NCI-H2107 treated with DMSO at 0.1 percent for 48 hours (cell line): ENCODE measurements at regions not wholly inside any gene's neighbourhood (a gene's known extent, or its start where the extent isn't known, plus 50 kb on each side); places are given as distances from the start of the nearest gene placed in this dataset.
"Not testable (repeated sequence)": the region's sequence is repeated elsewhere in the genome, so short reads cannot be mapped to it uniquely, and the experiment has no call there.

Experiments used
- DNase-seq: peaks from one replicate; lab custom pipeline; 2025; ENCODE audit not compliant: unreplicated experiment; lab: John Stamatoyannopoulos, UW

DNA sequence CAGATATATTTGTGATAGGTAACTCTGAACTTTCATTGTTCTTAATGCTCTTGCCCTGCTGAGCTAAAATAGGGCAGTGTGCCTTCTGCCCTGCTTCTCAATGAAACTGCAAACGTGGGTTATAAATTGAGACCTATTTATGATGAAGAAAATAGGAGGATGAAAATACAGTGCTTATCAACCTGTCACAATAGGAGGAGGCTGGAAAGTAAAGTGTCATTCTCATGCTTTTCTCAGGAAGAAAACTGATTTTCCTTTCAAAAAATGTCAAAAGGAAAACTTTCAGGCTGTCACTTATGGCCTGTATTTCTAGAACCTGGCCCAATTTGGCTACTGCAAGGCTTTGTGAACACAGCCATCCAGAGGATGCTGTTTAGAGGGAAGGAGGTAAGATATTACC is 130.3 kb upstream of the TUSC1 start:
- no peak for DNase-seq

DNA sequence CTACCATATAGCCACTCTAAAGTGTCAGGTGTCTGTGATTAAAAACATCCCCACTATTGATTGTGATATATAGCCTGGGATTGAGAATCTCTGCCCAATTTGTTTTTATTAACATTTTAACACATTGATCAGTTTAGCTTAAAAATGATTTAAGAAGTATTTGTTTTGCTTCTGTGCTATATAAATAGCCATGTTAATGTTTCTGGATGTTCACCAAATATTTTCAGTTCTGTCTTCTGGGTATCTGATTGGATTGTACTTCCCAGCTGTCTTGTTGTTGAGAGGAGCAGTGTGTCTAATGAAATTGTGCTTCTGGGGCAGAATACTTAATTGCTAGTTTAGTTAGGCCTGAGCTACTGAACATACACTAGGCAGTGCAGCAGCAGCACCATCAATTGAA is 126.6 kb upstream of the TUSC1 start:
- no peak for DNase-seq

DNA sequence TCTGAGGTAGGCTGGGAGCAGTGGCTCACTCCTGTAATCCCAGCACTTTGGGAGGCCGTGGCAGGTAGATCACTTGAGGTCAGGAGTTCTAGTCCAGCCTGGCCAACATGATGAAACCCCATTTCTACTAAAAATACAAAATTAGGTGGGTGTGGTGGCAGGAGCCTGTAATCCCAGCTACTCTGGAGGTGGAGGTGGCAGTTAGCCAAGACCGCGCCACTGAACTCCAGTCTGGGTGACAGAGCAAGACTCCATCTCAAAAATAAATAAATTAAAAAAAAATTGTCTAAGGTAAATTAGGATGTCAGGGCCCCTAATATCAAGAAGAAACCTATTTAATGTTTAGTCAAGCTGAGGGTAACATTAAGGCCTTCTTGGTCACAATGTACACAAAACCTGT is 123.7 kb upstream of the TUSC1 start:
- not testable (repeated sequence) for DNase-seq

DNA sequence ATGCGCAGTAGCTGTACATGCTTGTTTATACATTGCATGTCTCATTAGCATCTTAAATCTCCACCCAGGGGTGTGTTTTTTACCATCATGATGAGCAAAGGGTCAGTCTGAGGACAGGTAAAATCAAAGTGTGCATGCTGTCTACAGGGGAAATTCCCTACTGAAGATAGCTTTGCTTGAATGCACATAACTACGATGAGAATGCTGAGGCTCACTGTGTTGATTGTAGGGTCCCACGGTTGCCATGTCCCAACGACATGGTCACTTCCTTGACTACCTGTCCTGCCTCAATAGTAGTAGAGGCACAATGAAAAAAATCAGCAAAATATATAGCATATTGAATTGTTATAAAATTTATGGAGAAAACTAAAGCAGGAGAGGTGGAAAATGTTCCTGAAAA is 95.6 kb upstream of the TUSC1 start:
- no peak for DNase-seq

DNA sequence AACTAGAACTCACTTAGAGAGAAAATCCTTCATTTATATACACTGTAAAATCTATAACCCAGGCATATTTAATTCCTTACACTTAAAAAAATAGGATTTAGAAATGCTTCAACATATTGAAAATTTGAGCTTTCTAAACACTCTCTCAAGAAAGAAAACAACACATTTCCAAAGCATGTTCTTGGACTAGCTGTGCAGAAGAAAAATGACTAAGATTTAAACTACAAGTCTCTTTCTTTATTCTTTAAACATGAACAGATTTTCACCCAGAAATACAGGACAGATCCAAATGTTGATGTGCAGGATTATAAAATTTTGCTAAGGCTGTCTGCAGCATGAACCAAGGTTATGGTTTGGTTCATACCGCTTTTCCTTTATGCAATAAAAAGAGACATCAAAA is 77.7 kb upstream of the TUSC1 start:
- no peak for DNase-seq

- no peak for DNase-seq
Measured at GRCh38 chr9:25752398-25752797, 74.2 kb upstream of the TUSC1 start.

- DNase-seq = no peak
Measured at GRCh38 chr9:25742256-25742655, 64.0 kb upstream of the TUSC1 start.

- DNase-seq = no peak
Measured at GRCh38 chr9:25733336-25733982, 55.2 kb upstream of the TUSC1 start.

GRCh38 chr9:25731895-25732794 is 53.9 kb upstream of the TUSC1 start:
- DNase-seq = not testable (repeated sequence)
